ENCODE measurements at regions not wholly inside any gene's neighbourhood (a gene's known extent, or its start where the extent isn't known, plus 50 kb on each side); places are given as distances from the start of the nearest gene placed in this dataset.

DNA sequence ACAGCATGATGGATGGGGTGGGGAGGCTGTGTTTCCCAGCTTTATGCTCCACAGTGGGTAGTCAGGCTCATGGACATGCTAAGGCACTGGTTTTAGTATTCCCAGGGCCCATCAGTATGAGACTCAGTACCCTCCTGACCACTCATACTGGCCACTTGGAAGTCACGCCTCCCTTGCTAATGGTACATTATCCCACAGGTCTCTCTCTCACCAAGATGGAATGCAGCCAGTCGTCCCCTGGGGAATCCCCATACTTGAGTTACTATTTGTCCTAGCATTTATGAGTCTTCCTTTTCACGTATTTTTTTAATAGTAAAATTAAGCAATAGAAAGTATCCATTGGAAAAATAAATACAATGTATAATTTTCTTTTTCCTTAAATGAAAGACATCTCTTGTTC lies 80.6 kb upstream of the TBX20 start:
- H3K27ac ChIP-seq, result no peak overlapping the region
- TF ChIP-seq, protein P1, sequence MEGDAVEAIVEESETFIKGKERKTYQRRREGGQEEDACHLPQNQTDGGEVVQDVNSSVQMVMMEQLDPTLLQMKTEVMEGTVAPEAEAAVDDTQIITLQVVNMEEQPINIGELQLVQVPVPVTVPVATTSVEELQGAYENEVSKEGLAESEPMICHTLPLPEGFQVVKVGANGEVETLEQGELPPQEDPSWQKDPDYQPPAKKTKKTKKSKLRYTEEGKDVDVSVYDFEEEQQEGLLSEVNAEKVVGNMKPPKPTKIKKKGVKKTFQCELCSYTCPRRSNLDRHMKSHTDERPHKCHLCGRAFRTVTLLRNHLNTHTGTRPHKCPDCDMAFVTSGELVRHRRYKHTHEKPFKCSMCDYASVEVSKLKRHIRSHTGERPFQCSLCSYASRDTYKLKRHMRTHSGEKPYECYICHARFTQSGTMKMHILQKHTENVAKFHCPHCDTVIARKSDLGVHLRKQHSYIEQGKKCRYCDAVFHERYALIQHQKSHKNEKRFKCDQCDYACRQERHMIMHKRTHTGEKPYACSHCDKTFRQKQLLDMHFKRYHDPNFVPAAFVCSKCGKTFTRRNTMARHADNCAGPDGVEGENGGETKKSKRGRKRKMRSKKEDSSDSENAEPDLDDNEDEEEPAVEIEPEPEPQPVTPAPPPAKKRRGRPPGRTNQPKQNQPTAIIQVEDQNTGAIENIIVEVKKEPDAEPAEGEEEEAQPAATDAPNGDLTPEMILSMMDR (conservative IDR thresholded peaks at IDR 0.05), result no peak

DNA sequence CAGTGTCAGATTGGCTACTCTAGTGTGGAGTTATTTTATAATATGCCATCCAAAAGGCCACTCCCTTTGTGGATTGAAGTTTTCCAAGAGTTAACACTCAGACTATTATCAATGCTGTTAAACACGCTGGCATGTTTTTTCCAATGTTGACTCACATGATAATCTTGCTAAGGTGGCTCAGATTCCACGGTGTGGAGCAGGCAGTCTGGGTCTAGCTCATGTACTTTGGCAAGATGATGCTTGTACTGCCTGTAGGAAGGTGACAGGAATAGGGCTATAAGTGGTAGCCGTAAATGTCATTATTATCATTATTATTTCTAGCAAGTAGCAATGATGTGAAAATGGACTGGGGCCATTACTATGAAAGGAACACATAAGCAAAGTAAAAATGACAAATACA lies 79.4 kb upstream of the TBX20 start:
- TF ChIP-seq, protein P1 (conservative IDR thresholded peaks at IDR 0.05), result no peak
- H3K27ac ChIP-seq, result no peak overlapping the region

DNA sequence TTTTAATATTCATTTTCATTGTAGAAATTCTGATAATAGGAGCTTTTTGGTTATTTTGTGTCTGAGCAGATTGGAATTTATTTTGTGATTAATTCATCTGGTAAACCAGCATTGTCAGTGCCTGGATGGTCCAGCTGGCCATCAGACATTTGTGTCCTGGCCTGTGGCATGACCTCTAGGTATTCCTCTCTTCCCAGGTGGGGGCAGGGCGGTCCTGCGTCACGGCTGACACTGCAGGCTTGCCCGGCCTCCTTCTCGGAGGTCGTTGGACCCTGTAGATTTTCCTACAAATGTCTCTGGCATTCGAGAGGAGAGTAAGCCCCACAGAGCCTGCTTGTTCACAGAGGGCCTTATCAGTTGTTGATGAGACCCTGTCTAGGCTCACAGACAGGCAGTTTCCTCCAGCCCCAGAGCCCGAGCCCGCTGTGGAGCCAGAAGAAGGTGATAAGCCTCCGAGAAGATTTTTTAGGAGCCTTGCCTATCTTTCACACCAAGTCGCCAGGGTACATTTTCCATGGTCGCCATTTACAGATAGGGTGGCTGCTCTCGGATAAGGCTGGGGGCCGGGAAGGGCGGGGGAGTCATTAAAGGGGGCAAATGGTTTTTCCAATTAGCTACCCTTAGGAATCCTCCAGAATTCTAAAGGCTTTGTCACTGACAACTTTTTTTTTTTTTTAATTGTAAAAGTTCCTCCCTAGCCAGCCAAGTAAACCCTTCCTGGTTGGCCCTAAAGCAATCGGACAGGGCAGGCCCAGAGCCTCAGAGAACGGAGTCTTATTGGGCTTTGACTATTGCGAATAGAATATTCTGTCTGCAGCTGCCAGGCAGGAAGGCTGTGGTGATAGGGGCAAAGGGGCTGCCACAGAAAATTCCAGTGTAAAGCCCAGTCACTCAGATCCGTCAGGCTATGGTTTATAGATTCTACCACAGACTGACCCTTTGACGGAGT lies 78.1 kb upstream of the TBX20 start:
- TF ChIP-seq, protein P1 (conservative IDR thresholded peaks at IDR 0.05), result no peak
- no peak overlapping the region for H3K27ac ChIP-seq

DNA sequence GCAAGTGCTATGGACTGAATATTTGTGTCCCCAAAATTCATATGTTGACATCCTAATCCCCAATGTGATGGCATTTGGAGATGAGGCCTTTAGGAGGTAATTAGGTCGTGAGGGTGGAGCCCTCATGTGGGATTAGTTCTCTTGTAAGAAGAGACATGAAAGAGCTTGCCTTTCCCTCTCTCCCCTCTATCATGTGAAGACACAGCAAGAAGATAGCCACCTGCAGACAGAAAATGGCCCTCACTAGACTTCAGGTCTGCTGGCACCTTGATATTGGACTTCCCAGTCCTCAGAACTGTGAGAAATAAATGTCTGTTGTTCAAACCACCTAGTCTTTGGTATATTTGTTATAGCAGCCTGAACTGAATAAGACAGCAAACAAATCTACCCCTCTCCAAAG lies 75.1 kb upstream of the TBX20 start:
- no peak overlapping the region for H3K27ac ChIP-seq
- TF ChIP-seq, protein P1 (conservative IDR thresholded peaks at IDR 0.05), result no peak

DNA sequence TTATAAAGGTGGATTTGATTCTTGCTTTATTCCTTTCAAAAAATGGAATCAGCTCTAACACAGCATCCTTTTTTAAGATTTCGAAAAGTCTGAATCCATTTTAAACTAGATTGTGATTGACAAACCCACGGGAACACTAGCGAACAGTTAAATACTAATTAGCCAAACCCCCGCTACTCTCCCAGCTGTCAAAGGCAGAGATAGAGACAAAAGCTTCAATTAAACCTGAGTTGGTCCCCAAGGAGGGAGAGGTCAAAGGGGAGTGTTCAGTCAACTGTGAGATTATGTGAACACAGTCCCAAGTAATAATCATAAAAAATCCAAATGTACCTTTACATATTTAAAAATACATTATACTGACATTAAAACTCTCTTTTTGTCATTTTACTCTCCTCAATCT lies 65.7 kb upstream of the TBX20 start:
- TF ChIP-seq, protein P1 (conservative IDR thresholded peaks at IDR 0.05), result no peak
- H3K27ac ChIP-seq, result no peak overlapping the region

DNA sequence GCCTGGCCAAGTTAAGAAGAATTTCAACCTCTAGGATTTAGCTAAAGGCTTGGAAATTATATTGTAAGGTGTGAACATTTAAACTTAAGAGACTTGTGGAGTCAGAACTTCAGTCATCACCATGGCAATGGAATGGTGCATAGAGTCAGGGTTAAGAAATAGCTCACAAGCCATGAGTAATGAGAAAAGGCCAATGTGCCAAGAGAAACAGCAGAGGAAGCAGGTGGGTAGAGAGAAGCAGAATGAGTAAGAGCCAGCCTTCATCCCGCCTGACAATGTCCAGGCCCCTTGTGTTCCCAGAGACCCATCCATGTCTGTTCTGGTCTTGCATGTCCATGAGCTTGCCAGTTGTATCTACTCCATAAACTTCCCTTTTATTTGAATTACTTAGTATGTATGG lies 62.6 kb upstream of the TBX20 start:
- TF ChIP-seq, protein P1 (conservative IDR thresholded peaks at IDR 0.05), result no peak
- H3K27ac ChIP-seq, result no peak overlapping the region

DNA sequence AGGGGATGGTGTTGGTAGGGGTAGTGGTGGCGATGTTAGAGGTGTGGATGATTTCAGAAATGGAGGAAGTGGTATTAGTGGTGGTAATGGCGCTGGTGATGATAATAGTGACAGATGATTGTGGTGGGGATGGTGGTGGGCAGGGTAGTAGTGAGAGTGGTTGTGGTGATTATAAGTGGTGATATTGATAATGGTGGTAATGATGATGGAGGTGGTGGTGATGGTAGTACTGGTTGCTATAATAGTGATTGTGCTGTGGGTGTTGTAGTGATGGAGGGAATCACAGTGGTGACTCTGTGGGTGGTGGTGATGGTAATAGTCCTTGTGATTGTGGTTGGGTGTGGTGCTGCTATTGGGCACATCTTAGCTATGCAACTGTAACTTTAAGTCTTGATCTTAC lies 61.6 kb upstream of the TBX20 start:
- no peak overlapping the region for H3K27ac ChIP-seq
- TF ChIP-seq, protein P1 (conservative IDR thresholded peaks at IDR 0.05), result no peak
